ENCODE measurements at regions not wholly inside any gene's neighbourhood (a gene's known extent, or its start where the extent isn't known, plus 50 kb on each side); places are given as distances from the start of the nearest gene placed in this dataset.

DNA sequence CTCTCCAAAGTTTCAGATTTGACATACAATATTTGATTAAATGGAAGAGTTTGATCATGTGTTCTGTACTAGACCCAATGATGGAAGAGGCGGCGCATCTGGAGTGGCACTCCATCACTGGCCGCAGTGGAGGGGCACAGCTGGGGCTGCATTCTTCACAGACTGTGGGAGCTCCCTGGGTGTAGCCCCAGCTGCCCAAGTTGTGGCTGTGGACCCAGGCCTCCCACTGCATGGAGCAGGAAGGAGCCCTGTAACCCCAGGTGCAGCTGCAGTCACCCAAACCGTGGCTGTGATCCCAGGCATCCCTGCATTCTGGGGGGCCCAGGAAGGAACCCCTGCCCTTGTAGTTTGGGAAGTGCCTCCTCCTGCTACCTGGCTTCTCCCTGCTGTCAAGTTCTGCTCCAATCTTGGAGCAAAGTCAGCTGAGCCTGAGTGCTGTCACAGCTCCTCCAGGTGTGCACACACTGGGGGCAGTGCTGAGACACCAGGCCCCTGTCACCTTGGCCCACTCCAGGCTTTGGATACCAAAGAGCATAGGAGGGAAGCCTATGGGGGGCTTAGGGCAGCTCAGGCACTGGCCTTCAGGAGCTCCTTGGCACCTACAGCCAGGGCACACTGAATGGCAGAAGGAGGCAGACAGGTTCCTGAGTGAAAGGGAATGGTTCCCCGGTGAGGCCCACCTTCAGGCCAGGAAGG lies 651.9 kb upstream of the BCHE start:
- Histone ChIP-seq H3K27me3 (no peaks in the 10 kb centered on the region), H3K36me3 (no peaks in the 10 kb centered on the region), H3K27ac (no peak overlapping the region), H3K4me3 (no peak overlapping the region), H3K4me1 (no peaks in the 10 kb centered on the region), H3K9me3 (no peaks in the 10 kb centered on the region)
- DNase-seq (ENCODE audit: extremely low spot score in 2 of 2): no peak
- intact Hi-C loops (cut with DNase I): no loop called here
- TF ChIP-seq POLR2AphosphoS5 (IDR thresholded peaks at IDR 0.05; ENCODE audit: insufficient read depth in 1 of 2, low read depth in 1 of 2) (no peak), POLR2A (IDR thresholded peaks at IDR 0.05) (no peak)
- TF ChIP-seq, protein P1, sequence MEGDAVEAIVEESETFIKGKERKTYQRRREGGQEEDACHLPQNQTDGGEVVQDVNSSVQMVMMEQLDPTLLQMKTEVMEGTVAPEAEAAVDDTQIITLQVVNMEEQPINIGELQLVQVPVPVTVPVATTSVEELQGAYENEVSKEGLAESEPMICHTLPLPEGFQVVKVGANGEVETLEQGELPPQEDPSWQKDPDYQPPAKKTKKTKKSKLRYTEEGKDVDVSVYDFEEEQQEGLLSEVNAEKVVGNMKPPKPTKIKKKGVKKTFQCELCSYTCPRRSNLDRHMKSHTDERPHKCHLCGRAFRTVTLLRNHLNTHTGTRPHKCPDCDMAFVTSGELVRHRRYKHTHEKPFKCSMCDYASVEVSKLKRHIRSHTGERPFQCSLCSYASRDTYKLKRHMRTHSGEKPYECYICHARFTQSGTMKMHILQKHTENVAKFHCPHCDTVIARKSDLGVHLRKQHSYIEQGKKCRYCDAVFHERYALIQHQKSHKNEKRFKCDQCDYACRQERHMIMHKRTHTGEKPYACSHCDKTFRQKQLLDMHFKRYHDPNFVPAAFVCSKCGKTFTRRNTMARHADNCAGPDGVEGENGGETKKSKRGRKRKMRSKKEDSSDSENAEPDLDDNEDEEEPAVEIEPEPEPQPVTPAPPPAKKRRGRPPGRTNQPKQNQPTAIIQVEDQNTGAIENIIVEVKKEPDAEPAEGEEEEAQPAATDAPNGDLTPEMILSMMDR (IDR thresholded peaks at IDR 0.05): no peak

DNA sequence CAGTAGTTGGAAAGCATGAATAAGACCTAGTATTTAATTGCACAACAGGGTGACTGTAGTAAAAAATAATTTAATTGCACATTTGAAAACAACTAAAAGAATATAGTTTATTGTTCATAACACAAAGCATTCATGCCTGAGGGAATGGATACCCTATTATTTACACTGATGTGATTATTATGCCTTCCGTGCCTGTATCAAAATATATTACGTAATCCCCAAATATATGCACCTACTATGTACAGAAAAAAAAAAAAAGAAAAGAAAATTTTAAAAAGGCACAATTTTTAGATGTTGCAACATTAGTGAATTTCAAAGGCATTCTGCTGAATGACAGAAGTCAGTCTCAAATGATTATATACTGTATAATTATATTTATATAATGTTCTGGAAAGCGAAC lies 647.2 kb upstream of the BCHE start:
- no peaks in the 10 kb centered on the region for H3K4me1 ChIP-seq

GRCh38 chr3:166481340-166481739 lies 644.1 kb upstream of the BCHE start:
- Histone ChIP-seq H3K27ac (no peak overlapping the region), H3K27me3 (no peaks in the 10 kb centered on the region), H3K9me3 (no peaks in the 10 kb centered on the region), H3K36me3 (no peaks in the 10 kb centered on the region), H3K4me1 (no peaks in the 10 kb centered on the region), H3K4me3 (no peak overlapping the region)
- intact Hi-C loops (cut with DNase I): no loop called here
- no peak for DNase-seq (ENCODE audit: extremely low spot score in 2 of 2)
- TF ChIP-seq POLR2AphosphoS5 (IDR thresholded peaks at IDR 0.05; ENCODE audit: insufficient read depth in 1 of 2, low read depth in 1 of 2): no peak
- TF ChIP-seq, protein P1 (IDR thresholded peaks at IDR 0.05): no peak
- no peak for TF ChIP-seq POLR2A (IDR thresholded peaks at IDR 0.05)

More for the DNA sequence above, 647.2 kb upstream of the BCHE start:
- intact Hi-C loops (cut with DNase I): no loop called here
- H3K9me3 ChIP-seq: no peaks in the 10 kb centered on the region
- DNase-seq (ENCODE audit: extremely low spot score in 2 of 2): no peak
- no peaks in the 10 kb centered on the region for H3K27me3 ChIP-seq
- no peaks in the 10 kb centered on the region for H3K36me3 ChIP-seq
- H3K4me3 ChIP-seq: no peak overlapping the region
- no peak overlapping the region for H3K27ac ChIP-seq
- TF ChIP-seq, protein P1 (IDR thresholded peaks at IDR 0.05): no peak
- TF ChIP-seq POLR2AphosphoS5 (IDR thresholded peaks at IDR 0.05; ENCODE audit: insufficient read depth in 1 of 2, low read depth in 1 of 2) (no peak), POLR2A (IDR thresholded peaks at IDR 0.05) (no peak)

DNA sequence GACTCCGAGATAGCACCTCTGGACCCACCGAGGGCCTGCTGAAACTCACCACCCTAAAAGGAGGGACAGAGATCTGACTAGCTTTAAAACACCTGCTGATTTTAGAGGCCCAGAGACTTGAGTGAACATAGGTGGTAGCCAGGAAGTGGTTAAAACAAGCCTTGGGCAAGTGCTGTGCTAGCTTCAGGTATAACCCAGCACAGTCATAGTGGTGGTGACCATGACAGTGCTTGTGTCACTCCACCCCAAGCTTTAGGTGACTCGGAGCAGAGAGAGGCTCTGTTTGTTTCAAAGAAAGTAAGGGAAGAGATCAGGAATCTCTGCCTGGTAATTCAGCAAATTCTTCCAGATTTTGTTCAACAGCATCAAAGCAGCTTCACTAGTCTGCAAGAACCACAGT lies 641.1 kb upstream of the BCHE start:
- H3K36me3 ChIP-seq: no peaks in the 10 kb centered on the region
- TF ChIP-seq POLR2A (IDR thresholded peaks at IDR 0.05): no peak
- TF ChIP-seq, protein P1 (IDR thresholded peaks at IDR 0.05): no peak
- no peak for TF ChIP-seq POLR2AphosphoS5 (IDR thresholded peaks at IDR 0.05; ENCODE audit: insufficient read depth in 1 of 2, low read depth in 1 of 2)
- no peaks in the 10 kb centered on the region for H3K4me1 ChIP-seq
- H3K27me3 ChIP-seq: no peaks in the 10 kb centered on the region
- H3K4me3 ChIP-seq: no peak overlapping the region
- H3K27ac ChIP-seq: no peak overlapping the region
- no peaks in the 10 kb centered on the region for H3K9me3 ChIP-seq
- no peak for DNase-seq (ENCODE audit: extremely low spot score in 2 of 2)
- intact Hi-C loops (cut with DNase I): no loop called here

DNA sequence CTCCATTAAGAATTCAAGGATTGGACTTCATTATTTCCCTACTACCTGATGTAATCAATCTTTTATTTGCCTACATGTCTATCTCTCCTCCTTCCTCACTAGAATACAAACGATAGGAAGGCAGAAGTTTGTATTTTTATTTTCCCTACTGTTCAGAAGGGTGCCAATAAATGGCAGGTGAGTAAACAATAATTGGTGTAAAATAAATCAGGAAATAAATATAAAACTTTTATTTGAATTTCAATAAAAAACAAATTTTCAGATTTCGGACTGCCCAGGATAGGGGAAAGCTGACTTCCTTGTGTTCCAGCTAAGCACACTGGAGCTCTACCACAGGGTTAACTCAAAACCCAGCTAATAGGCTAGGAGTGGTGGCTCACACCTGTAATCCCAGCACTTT lies 636.3 kb upstream of the BCHE start:
- no peaks in the 10 kb centered on the region for H3K27me3 ChIP-seq
- no peaks in the 10 kb centered on the region for H3K36me3 ChIP-seq
- intact Hi-C loops (cut with DNase I): no loop called here
- H3K27ac ChIP-seq: no peak overlapping the region
- DNase-seq (ENCODE audit: extremely low spot score in 2 of 2): no peak
- H3K4me1 ChIP-seq: no peaks in the 10 kb centered on the region
- no peak for TF ChIP-seq POLR2A (IDR thresholded peaks at IDR 0.05)
- TF ChIP-seq, protein P1 (IDR thresholded peaks at IDR 0.05): no peak
- no peak for TF ChIP-seq POLR2AphosphoS5 (IDR thresholded peaks at IDR 0.05; ENCODE audit: insufficient read depth in 1 of 2, low read depth in 1 of 2)
- H3K9me3 ChIP-seq: no peaks in the 10 kb centered on the region
- H3K4me3 ChIP-seq: no peak overlapping the region

Data from vagina (tissue), 2 donors.